ENCODE measurements at regions not wholly inside any gene's neighbourhood (a gene's known extent, or its start where the extent isn't known, plus 50 kb on each side); places are given as distances from the start of the nearest gene placed in this dataset.

DNA sequence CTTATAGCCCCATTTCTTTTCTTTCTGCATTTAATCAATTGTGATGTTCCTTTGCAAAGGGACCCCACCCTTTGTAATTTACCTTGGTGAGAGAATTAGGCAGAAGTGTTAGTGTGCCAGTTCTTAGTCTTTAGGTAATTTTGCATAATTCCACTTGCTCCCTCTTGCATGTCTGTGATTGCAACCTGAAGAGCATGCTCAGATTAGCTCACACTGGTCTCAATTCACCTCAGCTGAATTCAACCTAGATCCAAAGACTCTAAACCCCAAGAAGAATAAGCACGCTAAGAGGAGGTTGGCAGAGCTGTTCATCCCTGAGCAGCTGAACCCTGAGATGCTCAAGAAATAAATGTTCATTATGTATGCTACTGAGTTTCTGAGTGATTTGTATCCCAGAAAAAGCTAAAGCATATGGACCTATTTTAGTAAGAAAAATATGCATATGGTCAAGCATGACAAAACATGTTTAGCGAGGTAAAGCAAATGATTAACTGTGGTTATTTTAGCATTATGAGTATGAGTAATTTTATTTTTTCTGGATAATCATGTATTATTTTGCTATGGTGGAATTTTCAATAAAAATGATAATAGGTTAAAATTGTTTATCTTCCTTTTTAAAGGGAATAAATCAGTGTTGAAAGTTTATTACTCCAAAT is 299.2 kb upstream of the ZSWIM2 start:
- TF ChIP-seq, protein P1, sequence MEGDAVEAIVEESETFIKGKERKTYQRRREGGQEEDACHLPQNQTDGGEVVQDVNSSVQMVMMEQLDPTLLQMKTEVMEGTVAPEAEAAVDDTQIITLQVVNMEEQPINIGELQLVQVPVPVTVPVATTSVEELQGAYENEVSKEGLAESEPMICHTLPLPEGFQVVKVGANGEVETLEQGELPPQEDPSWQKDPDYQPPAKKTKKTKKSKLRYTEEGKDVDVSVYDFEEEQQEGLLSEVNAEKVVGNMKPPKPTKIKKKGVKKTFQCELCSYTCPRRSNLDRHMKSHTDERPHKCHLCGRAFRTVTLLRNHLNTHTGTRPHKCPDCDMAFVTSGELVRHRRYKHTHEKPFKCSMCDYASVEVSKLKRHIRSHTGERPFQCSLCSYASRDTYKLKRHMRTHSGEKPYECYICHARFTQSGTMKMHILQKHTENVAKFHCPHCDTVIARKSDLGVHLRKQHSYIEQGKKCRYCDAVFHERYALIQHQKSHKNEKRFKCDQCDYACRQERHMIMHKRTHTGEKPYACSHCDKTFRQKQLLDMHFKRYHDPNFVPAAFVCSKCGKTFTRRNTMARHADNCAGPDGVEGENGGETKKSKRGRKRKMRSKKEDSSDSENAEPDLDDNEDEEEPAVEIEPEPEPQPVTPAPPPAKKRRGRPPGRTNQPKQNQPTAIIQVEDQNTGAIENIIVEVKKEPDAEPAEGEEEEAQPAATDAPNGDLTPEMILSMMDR (IDR thresholded peaks at IDR 0.05) = no peak
- no peak for TF ChIP-seq ZNF416 (CRISPR knock-in tag; IDR thresholded peaks at IDR 0.05)
